Activated CD8-positive, alpha-beta T cell treated with anti-CD3 and anti-CD28 coated beads, Interleukin-2, amount 10 ng/mL, durations not matched to agents 7 days and 5 days (primary cell): ENCODE measurements at regions not wholly inside any gene's neighbourhood (a gene's known extent, or its start where the extent isn't known, plus 50 kb on each side); places are given as distances from the start of the nearest gene placed in this dataset.
"Not testable (repeated sequence)": the region's sequence is repeated elsewhere in the genome, so short reads cannot be mapped to it uniquely, and the experiment has no call there.

ENCODE experiments used
- ATAC-seq: fragments of 150-1000 bp; cut with Tn5 transposase; one replicate; pipeline ENCODE4 v1.10.0; 2021; ENCODE audit warnings: moderate library complexity
- CTCF ChIA-PET: fragments of 350-600 bp; sonication (Branson Sonifier 250); formaldehyde crosslinking; loops from one replicate; lab custom pipeline; 2021; ENCODE audit warnings: antibody characterized with exemption; lab: Charles Lee
- POLR2A ChIA-PET: fragments of 350-600 bp; sonication (Branson Sonifier 250); formaldehyde crosslinking; loops from one replicate; lab custom pipeline; 2021; ENCODE audit warnings: antibody characterized with exemption; lab: Charles Lee
- DNase-seq: peaks from one replicate; pipeline ENCODE4 v3.0.0-alpha.2; 2020
- H3K27ac Mint-ChIP-seq: one replicate; pipeline ENCODE4 v1.8.0; 2021; ENCODE audit warnings: mild to moderate bottlenecking, mixed read lengths
- H3K27me3 Mint-ChIP-seq: one replicate; pipeline ENCODE4 v1.8.0; 2021; ENCODE audit warnings: low read depth, mixed read lengths
- H3K36me3 Mint-ChIP-seq: one replicate; pipeline ENCODE4 v1.8.0; 2021; ENCODE audit warnings: low read depth, mixed read lengths
- H3K4me1 Mint-ChIP-seq: one replicate; pipeline ENCODE4 v1.8.0; 2021; ENCODE audit warnings: low read depth, mixed read lengths
- H3K4me3 Mint-ChIP-seq: one replicate; pipeline ENCODE4 v1.8.0; 2021; ENCODE audit warnings: mild to moderate bottlenecking, mixed read lengths
- H3K9me3 Mint-ChIP-seq: one replicate; pipeline ENCODE4 v1.8.0; 2022; ENCODE audit warnings: mixed read lengths; ENCODE audit not compliant: insufficient read depth

DNA sequence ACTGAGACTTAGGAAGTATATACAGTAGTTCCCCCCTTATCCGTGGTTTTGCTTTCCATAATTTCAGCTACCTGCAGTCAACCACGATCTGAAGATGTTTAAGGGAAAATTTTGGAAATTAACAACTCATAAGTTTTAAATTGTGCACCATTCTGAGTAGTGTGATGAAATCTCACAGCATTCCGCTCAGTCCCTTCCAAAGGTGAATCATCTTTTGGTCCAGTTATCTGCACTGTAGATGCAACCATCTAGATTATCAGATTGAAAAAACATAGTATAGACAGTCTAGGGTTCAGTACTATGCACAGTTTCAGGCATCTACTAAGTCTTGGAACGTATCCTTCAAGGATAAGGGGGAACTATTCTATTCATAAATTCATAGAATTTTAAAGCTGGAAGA is 109.0 kb downstream of the ANXA3 start:
- ATAC-seq = no peak

DNA sequence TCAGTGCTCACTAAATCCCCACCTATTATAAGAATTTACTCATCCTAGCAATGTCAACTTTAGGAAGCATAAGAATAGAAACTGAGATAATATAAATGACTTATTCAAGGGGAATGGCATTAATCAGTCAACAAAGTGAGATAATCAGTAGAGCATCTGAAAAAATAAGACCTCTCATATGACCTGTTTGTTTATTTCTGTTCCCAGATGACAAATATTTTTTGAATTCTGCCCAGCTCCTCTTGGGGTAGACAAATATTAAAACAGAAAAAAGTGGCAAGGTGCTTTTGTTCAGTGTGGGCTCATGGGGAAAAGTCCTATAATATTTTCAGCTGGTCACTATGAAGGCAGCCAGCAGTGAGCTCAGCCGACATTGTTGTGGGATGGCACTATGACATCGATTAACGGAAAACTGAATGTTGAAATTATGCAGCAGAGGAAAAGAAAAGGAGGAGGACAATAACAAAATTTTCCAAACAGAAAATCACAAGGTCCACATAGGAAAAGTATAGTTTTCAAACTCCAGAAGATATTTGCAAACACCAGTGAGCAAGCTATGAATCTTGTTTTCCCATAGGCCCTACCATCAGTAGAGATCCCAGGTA is 109.6 kb downstream of the ANXA3 start:
- Mint-ChIP-seq H3K27ac (no peak overlapping the region), H3K27me3 (peaks cover 2% of the 10 kb centered on the region), H3K4me1 (peaks cover 65% of the 10 kb centered on the region), H3K36me3 (peaks cover 4% of the 10 kb centered on the region), H3K4me3 (no peak overlapping the region), H3K9me3 (no peaks in the 10 kb centered on the region)
- POLR2A ChIA-PET = no interaction called here
- no peak for ATAC-seq
- CTCF ChIA-PET = interaction anchor here (0.7 to 2.3 kb wide), 5 partner anchors 10 to 612 kb away, joined by 3 to 8 read pairs (median 6); no protein-coding TSS in a partner anchor
- DNase-seq = no peak

More for the DNA sequence above, 109.0 kb downstream of the ANXA3 start:
- CTCF ChIA-PET = interaction anchor here (1.0 to 2.3 kb wide), 4 partner anchors 9 to 47 kb away, joined by 3 to 8 read pairs (median 6); no protein-coding TSS in a partner anchor
- no peaks in the 10 kb centered on the region for H3K9me3 Mint-ChIP-seq
- H3K4me3 Mint-ChIP-seq = no peak overlapping the region
- H3K27me3 Mint-ChIP-seq = peaks cover 2% of the 10 kb centered on the region
- H3K27ac Mint-ChIP-seq = no peak overlapping the region
- H3K36me3 Mint-ChIP-seq = peaks cover 4% of the 10 kb centered on the region
- DNase-seq = no peak
- POLR2A ChIA-PET = no interaction called here
- peaks cover 69% of the 10 kb centered on the region for H3K4me1 Mint-ChIP-seq

DNA sequence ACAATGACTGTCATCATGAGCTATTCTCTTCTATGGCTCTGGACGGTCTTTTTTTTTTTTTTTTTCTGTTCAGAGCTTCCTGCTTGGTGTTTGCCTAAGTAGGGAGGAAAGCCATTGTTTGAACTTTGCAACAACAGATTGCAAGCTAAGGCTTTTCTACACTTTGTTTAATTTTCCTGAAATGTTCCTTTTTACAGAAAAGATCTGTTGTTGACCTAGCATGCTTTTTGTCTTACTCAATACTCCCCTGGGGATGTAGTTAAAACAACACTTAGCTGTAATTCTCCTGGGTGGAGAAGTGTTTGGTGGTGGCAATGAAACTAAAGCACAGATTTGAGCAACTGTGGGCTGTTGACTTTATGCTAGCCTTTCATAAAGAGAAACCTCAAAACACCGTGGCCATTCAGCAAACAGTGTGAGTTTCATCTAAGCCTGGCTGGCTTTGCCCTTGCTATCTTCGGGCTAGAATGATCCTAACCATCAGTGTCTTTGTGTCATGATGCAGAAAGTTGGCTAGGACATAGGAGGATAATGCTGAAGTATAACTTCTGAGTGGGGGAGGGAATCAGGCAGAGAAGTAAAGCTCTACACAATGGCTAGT is 110.5 kb downstream of the ANXA3 start:
- Mint-ChIP-seq H3K27ac (peak overlapping the region; percentile 17), H3K9me3 (no peaks in the 10 kb centered on the region)
- POLR2A ChIA-PET = interaction anchor here (0.6 kb wide), 1 partner anchor 14 kb away, joined by 3 read pairs; no protein-coding TSS in a partner anchor

DNA sequence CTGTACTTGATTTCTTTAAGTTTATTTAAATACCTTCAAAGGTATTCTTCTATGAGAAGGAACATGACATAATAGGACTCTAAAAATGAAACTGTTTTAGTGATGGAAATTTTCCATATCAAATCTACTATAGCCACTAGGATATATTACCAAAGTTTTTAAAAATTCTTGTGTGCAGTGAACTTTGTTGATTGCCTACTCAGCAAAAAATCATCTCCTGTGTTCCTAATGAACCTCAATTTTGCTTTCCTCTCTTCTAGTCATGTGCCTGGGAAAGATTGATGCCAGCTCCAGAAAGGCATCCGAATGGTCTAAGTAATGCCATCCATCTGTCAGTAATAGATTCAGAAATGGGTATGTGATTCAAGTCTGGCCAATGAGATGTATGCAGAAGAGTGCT is 111.1 kb downstream of the ANXA3 start:
- DNase-seq (no peak), ATAC-seq (no peak)
- peaks cover 60% of the 10 kb centered on the region for H3K4me1 Mint-ChIP-seq
- H3K9me3 Mint-ChIP-seq = no peaks in the 10 kb centered on the region
- CTCF ChIA-PET = interaction anchor here (1.3 to 2.3 kb wide), 3 partner anchors 11 to 49 kb away, joined by 6 to 8 read pairs (median 7); no protein-coding TSS in a partner anchor
- POLR2A ChIA-PET = no interaction called here
- H3K27me3 Mint-ChIP-seq = peaks cover 2% of the 10 kb centered on the region
- H3K36me3 Mint-ChIP-seq = peaks cover 4% of the 10 kb centered on the region
- H3K27ac Mint-ChIP-seq = no peak overlapping the region
- H3K4me3 Mint-ChIP-seq = no peak overlapping the region

More for the DNA sequence above, 110.5 kb downstream of the ANXA3 start:
- ATAC-seq = no peak
- CTCF ChIA-PET = interaction anchor here (1.3 to 2.3 kb wide), 3 partner anchors 11 to 49 kb away, joined by 6 to 8 read pairs (median 7); no protein-coding TSS in a partner anchor
- Mint-ChIP-seq H3K4me1 (peaks cover 61% of the 10 kb centered on the region), H3K36me3 (peaks cover 4% of the 10 kb centered on the region), H3K27me3 (peaks cover 2% of the 10 kb centered on the region), H3K4me3 (no peak overlapping the region)
- no peak for DNase-seq

DNA sequence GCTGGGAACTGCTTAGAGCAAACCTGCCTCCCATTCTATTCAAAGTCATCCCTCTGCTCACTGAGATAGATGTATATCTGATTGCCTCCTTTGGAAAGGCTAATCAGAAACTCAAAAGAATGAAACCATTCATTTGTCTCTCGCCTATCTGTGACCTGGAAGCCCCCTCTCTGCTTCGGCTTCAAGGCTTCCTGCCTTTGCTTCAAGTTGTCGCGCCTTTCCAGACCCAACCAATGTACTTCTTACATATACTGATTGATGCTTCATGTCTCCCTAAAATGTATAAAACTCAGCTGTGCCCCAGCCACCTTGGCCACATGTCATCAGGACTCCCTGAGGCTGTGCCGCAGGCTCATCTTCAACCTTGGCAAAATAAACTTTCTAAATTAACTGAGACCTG is 111.9 kb upstream of the BMP2K start:
- POLR2A ChIA-PET, H3K4me3 Mint-ChIP-seq, H3K27me3 Mint-ChIP-seq, ATAC-seq, DNase-seq, H3K36me3 Mint-ChIP-seq, H3K27ac Mint-ChIP-seq, H3K9me3 Mint-ChIP-seq: not testable (repeated sequence)
- CTCF ChIA-PET = interaction anchor here (1.0 kb wide), 1 partner anchor 20 kb away, joined by 5 read pairs; no protein-coding TSS in a partner anchor
- peaks cover 49% of the 10 kb centered on the region for H3K4me1 Mint-ChIP-seq

DNA sequence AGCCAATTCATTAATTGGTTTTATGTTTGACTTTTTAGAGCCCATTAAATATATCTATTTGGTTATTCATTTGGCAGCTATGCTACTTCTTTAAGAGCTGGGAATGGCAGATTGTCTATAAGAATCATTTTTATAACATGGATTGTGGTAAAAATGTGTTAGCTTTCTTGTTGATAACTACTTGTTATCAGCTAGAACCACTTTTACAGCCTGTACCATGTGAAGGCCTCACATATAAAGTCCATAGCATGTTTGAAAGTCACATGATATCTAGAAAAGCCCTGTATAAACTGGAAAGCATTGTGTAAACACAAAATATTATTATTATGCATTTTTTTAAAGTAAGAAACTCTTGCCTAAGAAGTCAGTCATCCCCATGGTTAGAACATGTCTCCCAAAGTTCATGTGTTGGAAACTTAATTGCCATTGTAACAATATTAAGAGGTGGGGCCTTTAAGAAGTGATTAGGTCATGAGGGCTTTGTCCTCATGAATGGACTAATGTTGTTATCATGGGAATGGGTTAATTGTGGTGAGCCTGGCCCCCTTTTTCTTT is 110.9 kb upstream of the BMP2K start:
- DNase-seq = no peak
- Mint-ChIP-seq H3K4me1 (peaks cover 48% of the 10 kb centered on the region), H3K27me3 (peaks cover 2% of the 10 kb centered on the region), H3K36me3 (peaks cover 2% of the 10 kb centered on the region), H3K9me3 (no peaks in the 10 kb centered on the region), H3K27ac (no peak overlapping the region), H3K4me3 (no peak overlapping the region)
- no peak for ATAC-seq
- ChIA-PET POLR2A (no interaction called here), CTCF (no interaction called here)

DNA sequence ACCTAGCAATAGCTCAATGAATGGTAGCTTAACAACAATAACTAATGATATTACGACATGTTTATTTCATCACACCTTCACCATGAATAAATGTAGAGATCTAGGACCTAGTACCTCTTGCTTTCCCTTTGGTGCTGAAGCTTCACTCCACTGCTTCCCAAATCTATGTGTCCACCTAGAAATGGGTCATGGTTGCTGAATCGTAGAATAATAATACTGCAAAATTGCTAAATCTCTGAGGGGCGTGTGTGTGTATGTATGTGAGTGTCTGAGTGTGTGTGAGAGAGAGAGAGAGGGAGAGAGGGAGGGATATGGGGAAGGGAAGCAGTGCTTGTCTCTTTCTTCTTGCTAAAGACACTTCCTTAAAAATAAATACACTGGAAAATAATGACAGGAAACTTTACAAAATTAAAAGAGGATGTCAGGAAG is 109.3 kb upstream of the BMP2K start:
- H3K9me3 Mint-ChIP-seq = no peaks in the 10 kb centered on the region
- peaks cover 2% of the 10 kb centered on the region for H3K27me3 Mint-ChIP-seq
- CTCF ChIA-PET = no interaction called here
- H3K4me1 Mint-ChIP-seq = peaks cover 41% of the 10 kb centered on the region
- POLR2A ChIA-PET = interaction anchor here (0.5 kb wide), 1 partner anchor 10 kb away, joined by 3 read pairs; no protein-coding TSS in a partner anchor
- DNase-seq (no peak), ATAC-seq (no peak)
- H3K27ac Mint-ChIP-seq = no peak overlapping the region
- peaks cover 2% of the 10 kb centered on the region for H3K36me3 Mint-ChIP-seq
- no peak overlapping the region for H3K4me3 Mint-ChIP-seq

DNA sequence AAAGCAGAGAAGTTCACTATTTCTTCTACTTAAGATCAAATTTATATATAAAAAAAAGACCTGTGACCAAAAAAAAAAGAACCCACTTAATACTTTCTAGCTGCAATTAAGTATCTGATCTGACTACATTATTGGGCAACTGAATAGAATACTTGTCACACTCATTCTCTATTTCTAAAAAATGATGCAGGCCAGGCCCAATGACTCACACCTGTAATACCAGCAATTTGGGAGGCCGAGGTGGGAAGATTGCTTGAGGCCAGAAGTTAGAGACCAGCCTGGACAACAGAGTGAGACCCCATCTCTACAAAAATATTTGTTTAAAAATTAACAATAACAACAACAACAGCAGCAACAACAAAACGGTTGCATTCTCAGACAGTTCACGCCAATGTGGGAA is 108.8 kb upstream of the BMP2K start:
- CTCF ChIA-PET = no interaction called here
- DNase-seq (no peak), ATAC-seq (no peak)
- H3K4me3 Mint-ChIP-seq = no peak overlapping the region
- H3K9me3 Mint-ChIP-seq = no peaks in the 10 kb centered on the region
- H3K27me3 Mint-ChIP-seq = peaks cover 2% of the 10 kb centered on the region
- H3K4me1 Mint-ChIP-seq = peaks cover 36% of the 10 kb centered on the region
- peaks cover 2% of the 10 kb centered on the region for H3K36me3 Mint-ChIP-seq
- no peak overlapping the region for H3K27ac Mint-ChIP-seq
- POLR2A ChIA-PET = interaction anchor here (0.6 kb wide), 1 partner anchor 75 kb away, joined by 3 read pairs; no protein-coding TSS in a partner anchor

DNA sequence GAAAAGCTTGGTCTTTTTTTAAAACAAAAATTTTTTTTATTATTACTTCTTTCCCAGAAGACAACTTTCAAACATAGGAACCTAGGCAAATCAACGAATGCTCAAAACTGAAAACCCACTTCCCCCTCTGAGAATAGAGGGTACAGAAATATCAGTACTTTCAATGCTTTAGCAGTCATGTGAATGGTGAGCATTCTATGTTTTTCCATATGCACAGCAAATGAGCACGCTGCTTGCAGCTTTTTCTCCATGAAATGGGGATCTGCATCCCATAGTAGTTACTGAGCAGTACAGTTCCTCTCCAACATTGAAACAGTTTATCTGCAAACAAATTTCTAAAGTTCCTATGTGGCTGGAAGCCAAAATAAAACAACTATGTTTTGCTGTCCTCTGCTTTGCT is 108.4 kb upstream of the BMP2K start:
- CTCF ChIA-PET = no interaction called here
- peaks cover 33% of the 10 kb centered on the region for H3K4me1 Mint-ChIP-seq
- H3K9me3 Mint-ChIP-seq = no peaks in the 10 kb centered on the region
- POLR2A ChIA-PET = interaction anchor here (0.6 kb wide), 1 partner anchor 75 kb away, joined by 3 read pairs; no protein-coding TSS in a partner anchor
- H3K27ac Mint-ChIP-seq = no peak overlapping the region
- DNase-seq (no peak), ATAC-seq (no peak)
- H3K36me3 Mint-ChIP-seq = peaks cover 2% of the 10 kb centered on the region
- H3K4me3 Mint-ChIP-seq = no peak overlapping the region
- peaks cover 2% of the 10 kb centered on the region for H3K27me3 Mint-ChIP-seq

DNA sequence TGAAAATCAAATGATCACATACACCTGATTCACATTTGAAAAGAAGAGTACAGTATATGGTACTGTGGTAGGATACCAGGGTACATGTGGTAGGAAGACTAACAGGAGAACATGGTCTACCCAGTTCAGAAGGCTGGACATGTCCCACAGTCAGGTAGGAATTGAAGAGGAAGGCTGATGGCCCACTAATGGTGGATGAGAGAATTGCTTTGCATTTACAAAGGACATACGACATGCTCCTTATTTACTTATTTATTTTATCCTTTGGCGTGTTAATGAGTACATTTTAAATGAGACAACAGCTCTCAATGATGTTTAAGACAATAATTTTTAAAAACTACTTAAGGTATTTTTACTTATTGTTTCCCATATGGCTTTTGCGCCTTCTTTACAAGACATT is 106.7 kb upstream of the BMP2K start:
- DNase-seq (no peak), ATAC-seq (no peak)
- Mint-ChIP-seq H3K36me3 (no peaks in the 10 kb centered on the region), H3K4me1 (peaks cover 19% of the 10 kb centered on the region), H3K9me3 (no peaks in the 10 kb centered on the region), H3K27me3 (no peaks in the 10 kb centered on the region), H3K27ac (no peak overlapping the region), H3K4me3 (no peak overlapping the region)
- ChIA-PET CTCF (interaction anchor here (1.2 kb wide), 2 partner anchors 12 to 17 kb away, joined by 4 read pairs; no protein-coding TSS in a partner anchor), POLR2A (no interaction called here)

DNA sequence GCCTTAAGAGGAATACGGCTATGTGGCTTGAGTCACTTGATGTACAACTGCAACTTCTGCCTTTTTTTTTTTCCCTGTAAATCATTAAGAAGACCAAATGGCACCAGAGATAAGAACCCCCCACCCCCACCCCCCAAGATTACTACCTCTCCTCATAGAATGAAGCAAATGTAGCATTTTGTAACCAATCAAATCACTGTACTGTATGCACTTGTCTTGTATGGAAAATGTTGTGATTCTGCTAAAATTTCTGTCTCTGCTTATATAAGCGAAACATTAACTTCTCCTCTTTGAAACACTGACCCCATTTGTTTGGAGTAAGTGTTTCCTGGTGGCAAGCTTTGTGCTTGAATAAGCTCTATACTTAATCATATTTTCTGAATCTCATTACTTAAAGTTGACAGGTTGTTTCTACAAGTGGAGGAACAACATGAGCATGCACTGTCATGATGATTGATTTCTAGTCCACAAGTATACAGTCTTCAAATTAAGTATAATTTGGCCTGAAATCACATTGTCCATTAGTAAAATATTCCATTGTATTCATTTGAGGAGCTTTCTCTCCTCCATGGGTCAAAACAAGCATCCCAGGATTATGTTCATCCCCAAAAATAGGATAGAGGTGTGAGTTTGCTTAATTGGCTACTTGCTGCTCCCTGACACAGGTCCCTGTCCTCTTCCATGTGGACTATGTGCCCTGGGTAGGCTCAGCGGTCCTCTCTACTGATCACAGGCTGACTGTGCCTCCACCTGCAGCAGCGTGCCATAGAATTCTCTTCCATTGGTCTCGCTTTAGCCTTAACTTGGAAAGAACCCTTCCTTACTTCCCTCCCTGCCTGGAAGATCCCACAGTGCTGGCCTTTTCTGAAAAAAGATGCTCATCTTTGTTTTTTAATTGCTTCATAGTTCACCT is 104.0 kb upstream of the BMP2K start:
- H3K27me3 Mint-ChIP-seq = no peaks in the 10 kb centered on the region
- no peak overlapping the region for H3K27ac Mint-ChIP-seq
- POLR2A ChIA-PET = interaction anchor here (0.6 kb wide), 2 partner anchors 97 to 529 kb away, joined by 3 to 5 read pairs; no protein-coding TSS in a partner anchor
- peaks cover 10% of the 10 kb centered on the region for H3K4me1 Mint-ChIP-seq
- CTCF ChIA-PET = no interaction called here
- ATAC-seq (no peak), DNase-seq (no peak)
- no peak overlapping the region for H3K4me3 Mint-ChIP-seq
- H3K36me3 Mint-ChIP-seq = no peaks in the 10 kb centered on the region
- H3K9me3 Mint-ChIP-seq = no peaks in the 10 kb centered on the region
